A549 (cell line): ENCODE measurements at regions not wholly inside any gene's neighbourhood (a gene's known extent, or its start where the extent isn't known, plus 50 kb on each side); places are given as distances from the start of the nearest gene placed in this dataset.

Source experiments
- CBX8 ChIP-seq: fragments of 200-600 bp; sonication (generic); IDR thresholded peaks from 2 replicates; pipeline ENCODE4 v1.6.1; 2016
- CHD2 ChIP-seq: fragments of 150-350 bp; IDR thresholded peaks from 2 replicates; pipeline ENCODE4 v1.6.1; 2014; ENCODE audit warnings: low read length; ENCODE audit not compliant: partially characterized antibody
- EHF ChIP-seq: fragments of 250-450 bp; sonication (Bioruptor Pico); IDR thresholded peaks from 2 replicates; pipeline ENCODE4 v1.5.0; 2020; ENCODE audit warnings: mild to moderate bottlenecking
- EP300 ChIP-seq, 2 experiments: fragments of >200 bp; sonication (Bioruptor Twin); formaldehyde crosslinking; IDR thresholded peaks; 2 replicates in 1 of 2; 3 replicates in 1 of 2; pipeline ENCODE4 v1.6.1; 2016 to 2017
- JUNB ChIP-seq: fragments of >200 bp; sonication (Bioruptor Twin); formaldehyde crosslinking; IDR thresholded peaks from 2 replicates; pipeline ENCODE4 v1.6.1; 2016
- MAFK ChIP-seq: fragments of 450-650 bp; IDR thresholded peaks from 2 replicates; pipeline ENCODE4 v1.6.1; 2014; ENCODE audit not compliant: partially characterized antibody
- NFE2L2 ChIP-seq: fragments of 150-350 bp; conservative IDR thresholded peaks from 2 replicates; pipeline ENCODE4 v1.6.1; 2014; ENCODE audit warnings: low read length
- RAD21 ChIP-seq, 2 experiments: fragments of >200 bp in 1 of 2; sonication (Bioruptor Twin) in 1 of 2; formaldehyde crosslinking in 1 of 2; IDR thresholded peaks in 1 of 2; conservative IDR thresholded peaks in 1 of 2; 2 replicates in 1 of 2; 3 replicates in 1 of 2; pipeline ENCODE4 v1.6.1; 2012 to 2018; ENCODE audit warnings: inconsistent platforms in 1 of 2
- SMC3 ChIP-seq: fragments of >200 bp; sonication (Bioruptor Twin); formaldehyde crosslinking; IDR thresholded peaks from 3 replicates; pipeline ENCODE4 v1.6.1; 2018; ENCODE audit warnings: inconsistent platforms
- SREBF2 ChIP-seq: fragments of 450-650 bp; IDR thresholded peaks from 2 replicates; pipeline ENCODE4 v1.6.1; 2014; ENCODE audit warnings: mild to moderate bottlenecking, moderate library complexity
- TF ChIP-seq, protein P1 (sequence below): fragments of >200 bp; sonication (Bioruptor Twin); formaldehyde crosslinking; IDR thresholded peaks from 3 replicates; pipeline ENCODE4 v1.5.1; 2016
- TF ChIP-seq, protein P2 (sequence below): fragments of 450-650 bp; IDR thresholded peaks from 2 replicates; pipeline ENCODE4 v1.6.1; 2014; ENCODE audit warnings: antibody characterized with exemption

DNA sequence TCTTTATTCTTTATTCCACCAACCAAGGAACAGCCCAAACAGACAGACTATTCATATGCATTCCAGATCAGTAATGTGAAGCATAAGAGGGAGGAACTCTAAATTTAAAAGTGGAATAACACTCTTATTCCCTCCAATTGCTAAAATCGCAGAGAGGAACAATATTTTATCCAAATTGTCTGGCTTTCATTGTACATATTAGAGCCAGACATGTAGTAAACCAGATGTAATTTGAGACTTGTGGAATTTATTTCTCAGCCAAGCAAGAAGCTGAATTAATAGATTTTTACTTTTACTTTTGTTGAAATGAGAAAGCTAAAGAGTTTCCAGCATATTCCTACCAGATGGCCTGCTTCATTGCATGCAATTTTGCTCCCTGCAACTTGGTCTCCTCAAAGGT is 674.6 kb upstream of the SLIT2 start:
- TF ChIP-seq SREBF2 = no peak
- no peak for TF ChIP-seq NFE2L2
- TF ChIP-seq EP300 (IDR thresholded peaks at IDR 0.05) = no peak
- no peak for TF ChIP-seq RAD21 (conservative IDR thresholded peaks at IDR 0.05 in 1 of 2, IDR thresholded peaks at IDR 0.05 in 1 of 2)
- no peak for TF ChIP-seq JUNB
- TF ChIP-seq CHD2 = no peak
- TF ChIP-seq MAFK = no peak
- TF ChIP-seq EHF (CRISPR knock-in tag) = no peak
- TF ChIP-seq, protein P1, sequence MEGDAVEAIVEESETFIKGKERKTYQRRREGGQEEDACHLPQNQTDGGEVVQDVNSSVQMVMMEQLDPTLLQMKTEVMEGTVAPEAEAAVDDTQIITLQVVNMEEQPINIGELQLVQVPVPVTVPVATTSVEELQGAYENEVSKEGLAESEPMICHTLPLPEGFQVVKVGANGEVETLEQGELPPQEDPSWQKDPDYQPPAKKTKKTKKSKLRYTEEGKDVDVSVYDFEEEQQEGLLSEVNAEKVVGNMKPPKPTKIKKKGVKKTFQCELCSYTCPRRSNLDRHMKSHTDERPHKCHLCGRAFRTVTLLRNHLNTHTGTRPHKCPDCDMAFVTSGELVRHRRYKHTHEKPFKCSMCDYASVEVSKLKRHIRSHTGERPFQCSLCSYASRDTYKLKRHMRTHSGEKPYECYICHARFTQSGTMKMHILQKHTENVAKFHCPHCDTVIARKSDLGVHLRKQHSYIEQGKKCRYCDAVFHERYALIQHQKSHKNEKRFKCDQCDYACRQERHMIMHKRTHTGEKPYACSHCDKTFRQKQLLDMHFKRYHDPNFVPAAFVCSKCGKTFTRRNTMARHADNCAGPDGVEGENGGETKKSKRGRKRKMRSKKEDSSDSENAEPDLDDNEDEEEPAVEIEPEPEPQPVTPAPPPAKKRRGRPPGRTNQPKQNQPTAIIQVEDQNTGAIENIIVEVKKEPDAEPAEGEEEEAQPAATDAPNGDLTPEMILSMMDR = no peak
- no peak for TF ChIP-seq CBX8
- TF ChIP-seq SMC3 = no peak
- TF ChIP-seq, protein P2, sequence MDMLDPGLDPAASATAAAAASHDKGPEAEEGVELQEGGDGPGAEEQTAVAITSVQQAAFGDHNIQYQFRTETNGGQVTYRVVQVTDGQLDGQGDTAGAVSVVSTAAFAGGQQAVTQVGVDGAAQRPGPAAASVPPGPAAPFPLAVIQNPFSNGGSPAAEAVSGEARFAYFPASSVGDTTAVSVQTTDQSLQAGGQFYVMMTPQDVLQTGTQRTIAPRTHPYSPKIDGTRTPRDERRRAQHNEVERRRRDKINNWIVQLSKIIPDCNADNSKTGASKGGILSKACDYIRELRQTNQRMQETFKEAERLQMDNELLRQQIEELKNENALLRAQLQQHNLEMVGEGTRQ = no peak
